ENCODE measurements at regions not wholly inside any gene's neighbourhood (a gene's known extent, or its start where the extent isn't known, plus 50 kb on each side); places are given as distances from the start of the nearest gene placed in this dataset.

DNA sequence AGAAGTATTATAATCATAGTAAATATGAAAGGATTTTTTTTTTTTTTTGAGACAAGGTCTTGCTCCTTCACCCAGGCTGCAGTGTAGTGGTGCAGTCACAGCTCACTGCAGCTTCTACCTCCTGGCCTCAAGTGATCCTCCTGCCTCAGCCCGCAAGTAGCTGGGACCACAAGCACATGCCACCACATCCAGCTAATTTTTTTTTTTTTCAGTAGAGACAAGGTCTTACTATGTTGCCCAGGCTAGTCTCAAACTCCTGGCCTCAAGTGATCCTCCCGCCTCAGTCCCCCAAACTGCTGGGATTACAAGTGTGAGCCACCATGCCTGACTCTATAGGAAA lies 86.2 kb upstream of the FOXN2 start:
- no peak for TF ChIP-seq POLR2A (IDR thresholded peaks at IDR 0.05)
- TF ChIP-seq, protein P1, sequence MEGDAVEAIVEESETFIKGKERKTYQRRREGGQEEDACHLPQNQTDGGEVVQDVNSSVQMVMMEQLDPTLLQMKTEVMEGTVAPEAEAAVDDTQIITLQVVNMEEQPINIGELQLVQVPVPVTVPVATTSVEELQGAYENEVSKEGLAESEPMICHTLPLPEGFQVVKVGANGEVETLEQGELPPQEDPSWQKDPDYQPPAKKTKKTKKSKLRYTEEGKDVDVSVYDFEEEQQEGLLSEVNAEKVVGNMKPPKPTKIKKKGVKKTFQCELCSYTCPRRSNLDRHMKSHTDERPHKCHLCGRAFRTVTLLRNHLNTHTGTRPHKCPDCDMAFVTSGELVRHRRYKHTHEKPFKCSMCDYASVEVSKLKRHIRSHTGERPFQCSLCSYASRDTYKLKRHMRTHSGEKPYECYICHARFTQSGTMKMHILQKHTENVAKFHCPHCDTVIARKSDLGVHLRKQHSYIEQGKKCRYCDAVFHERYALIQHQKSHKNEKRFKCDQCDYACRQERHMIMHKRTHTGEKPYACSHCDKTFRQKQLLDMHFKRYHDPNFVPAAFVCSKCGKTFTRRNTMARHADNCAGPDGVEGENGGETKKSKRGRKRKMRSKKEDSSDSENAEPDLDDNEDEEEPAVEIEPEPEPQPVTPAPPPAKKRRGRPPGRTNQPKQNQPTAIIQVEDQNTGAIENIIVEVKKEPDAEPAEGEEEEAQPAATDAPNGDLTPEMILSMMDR (IDR thresholded peaks at IDR 0.05), result no peak

All from right lobe of liver (tissue), 4 donors.